PC-9 (cell line): ENCODE measurements at regions not wholly inside any gene's neighbourhood (a gene's known extent, or its start where the extent isn't known, plus 50 kb on each side); places are given as distances from the start of the nearest gene placed in this dataset.

ENCODE experiments used
- BruUV-seq: library from RNA; stranded (reverse); fragments of 400-500 nt; replicated peaks from 2 replicates; lab custom pipeline; 2021; lab: Mats Ljungman, UMichigan
- CTCF ChIA-PET: fragments of 300-600 bp; sonication (Branson Sonifier 250); formaldehyde crosslinking; loops from one replicate; lab custom pipeline; 2022; ENCODE audit warnings: antibody characterized with exemption; lab: Charles Lee
- POLR2A ChIA-PET: fragments of 300-600 bp; sonication (Branson Sonifier 250); formaldehyde crosslinking; loops from one replicate; lab custom pipeline; 2022; ENCODE audit warnings: antibody characterized with exemption; ENCODE audit not compliant: unreplicated experiment; lab: Charles Lee
- DNase-seq, 2 experiments: peaks; one replicate each; pipeline versions ENCODE4 v3.0.0 to v3.0.0-alpha.2; 2015 to 2022; ENCODE audit warnings: mixed read lengths in 1 of 2
- H2AFZ ChIP-seq: fragments of 200-600 bp; sonication (generic); 2 replicates; pipeline ENCODE4 v1.8.1; 2017; ENCODE audit warnings: antibody characterized with exemption
- H3F3A ChIP-seq: fragments of 200-600 bp; sonication (generic); 2 replicates; pipeline ENCODE4 v1.8.1; 2017; ENCODE audit warnings: antibody characterized with exemption, mild to moderate bottlenecking, low read depth; ENCODE audit not compliant: insufficient read depth
- H3K27ac ChIP-seq: fragments of 200-600 bp; sonication (generic); 2 replicates; pipeline ENCODE4 v1.6.1; 2016; ENCODE audit warnings: mixed run types
- H3K27me3 ChIP-seq: fragments of 200-600 bp; sonication (generic); 2 replicates; pipeline ENCODE4 v1.6.1; 2016; ENCODE audit warnings: low read depth, mixed run types; ENCODE audit not compliant: insufficient read depth
- H3K36me3 ChIP-seq: fragments of 200-600 bp; sonication (generic); 2 replicates; pipeline ENCODE4 v1.6.1; 2016; ENCODE audit warnings: low read depth, mixed run types
- H3K4me1 ChIP-seq: fragments of 200-600 bp; sonication (generic); replicated peaks from 2 replicates; pipeline ENCODE4 v1.6.1; 2016; ENCODE audit warnings: mixed run types; ENCODE audit not compliant: insufficient read depth
- H3K4me2 ChIP-seq: fragments of 200-600 bp; sonication (generic); 2 replicates; pipeline ENCODE4 v1.6.1; 2017; ENCODE audit warnings: mixed run types
- H3K4me3 ChIP-seq: fragments of 200-600 bp; sonication (generic); 2 replicates; pipeline ENCODE4 v1.6.1; 2016; ENCODE audit warnings: mixed run types
- H3K79me2 ChIP-seq: fragments of 200-600 bp; sonication (generic); 2 replicates; pipeline ENCODE4 v1.6.1; 2017; ENCODE audit warnings: low read depth, mixed run types
- H3K9me2 ChIP-seq: fragments of 200-600 bp; sonication (generic); 2 replicates; pipeline ENCODE4 v1.8.1; 2017; ENCODE audit warnings: mild to moderate bottlenecking; ENCODE audit not compliant: insufficient read depth
- H3K9me3 ChIP-seq: fragments of 200-600 bp; sonication (generic); 2 replicates; pipeline ENCODE4 v1.8.1; 2016; ENCODE audit warnings: low read depth; ENCODE audit not compliant: insufficient read depth
- H4K20me1 ChIP-seq: fragments of 200-600 bp; sonication (generic); 2 replicates; pipeline ENCODE4 v1.8.1; 2017; ENCODE audit not compliant: insufficient read depth
- EZH2 ChIP-seq: fragments of 200-600 bp; sonication (generic); IDR thresholded peaks from 2 replicates; pipeline ENCODE4 v1.8.0; 2017; ENCODE audit warnings: antibody characterized with exemption, low read depth
- intact Hi-C: fragments of 100-400 bp; cut with micrococcal nuclease; formaldehyde crosslinking; loops from one replicate; pipeline ENCODE4 v1.10.0; 2022; ENCODE audit not compliant: unreplicated experiment
- TF ChIP-seq, protein P1 (sequence below): fragments of 200-600 bp; sonication (generic); conservative IDR thresholded peaks from 2 replicates; pipeline ENCODE4 v1.6.1; 2017; ENCODE audit warnings: mixed run types, antibody characterized with exemption, mild to moderate bottlenecking, moderate library complexity

DNA sequence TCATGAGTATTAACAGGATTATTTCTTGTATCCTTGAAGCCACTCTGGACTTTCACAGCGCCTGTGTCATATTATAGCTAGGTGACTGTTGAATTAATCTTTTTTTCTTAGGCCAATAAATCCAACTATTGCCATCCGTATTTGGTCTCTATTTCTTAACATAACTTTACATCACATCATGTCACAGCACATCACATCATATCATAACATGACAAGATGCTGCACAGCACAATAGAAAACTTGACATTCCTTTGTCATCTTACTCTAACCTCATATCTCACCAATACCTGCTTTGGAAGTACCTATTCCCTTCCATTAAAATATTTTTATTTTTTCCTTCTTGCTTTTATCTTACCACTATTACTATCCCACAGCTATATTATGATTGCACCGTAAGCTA is 1480.8 kb downstream of the TECRL start:
- CTCF ChIA-PET = no interaction called here
- Histone ChIP-seq H3K9me3 (no peaks in the 10 kb centered on the region), H3K4me1 (no peaks in the 10 kb centered on the region), H3K79me2 (no peaks in the 10 kb centered on the region), H3K36me3 (no peaks in the 10 kb centered on the region), H2AFZ (no peak overlapping the region), H3F3A (no peaks in the 10 kb centered on the region), H3K4me2 (no peak overlapping the region), H3K4me3 (no peak overlapping the region), H4K20me1 (no peaks in the 10 kb centered on the region), H3K27me3 (no peaks in the 10 kb centered on the region), H3K27ac (no peak overlapping the region), H3K9me2 (no peaks in the 10 kb centered on the region)
- TF ChIP-seq, protein P1, sequence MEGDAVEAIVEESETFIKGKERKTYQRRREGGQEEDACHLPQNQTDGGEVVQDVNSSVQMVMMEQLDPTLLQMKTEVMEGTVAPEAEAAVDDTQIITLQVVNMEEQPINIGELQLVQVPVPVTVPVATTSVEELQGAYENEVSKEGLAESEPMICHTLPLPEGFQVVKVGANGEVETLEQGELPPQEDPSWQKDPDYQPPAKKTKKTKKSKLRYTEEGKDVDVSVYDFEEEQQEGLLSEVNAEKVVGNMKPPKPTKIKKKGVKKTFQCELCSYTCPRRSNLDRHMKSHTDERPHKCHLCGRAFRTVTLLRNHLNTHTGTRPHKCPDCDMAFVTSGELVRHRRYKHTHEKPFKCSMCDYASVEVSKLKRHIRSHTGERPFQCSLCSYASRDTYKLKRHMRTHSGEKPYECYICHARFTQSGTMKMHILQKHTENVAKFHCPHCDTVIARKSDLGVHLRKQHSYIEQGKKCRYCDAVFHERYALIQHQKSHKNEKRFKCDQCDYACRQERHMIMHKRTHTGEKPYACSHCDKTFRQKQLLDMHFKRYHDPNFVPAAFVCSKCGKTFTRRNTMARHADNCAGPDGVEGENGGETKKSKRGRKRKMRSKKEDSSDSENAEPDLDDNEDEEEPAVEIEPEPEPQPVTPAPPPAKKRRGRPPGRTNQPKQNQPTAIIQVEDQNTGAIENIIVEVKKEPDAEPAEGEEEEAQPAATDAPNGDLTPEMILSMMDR = no peak
- no peak for TF ChIP-seq EZH2
- POLR2A ChIA-PET = no interaction called here
- intact Hi-C loops = no loop called here
- no TSS peak for BruUV-seq
- no peak for DNase-seq

DNA sequence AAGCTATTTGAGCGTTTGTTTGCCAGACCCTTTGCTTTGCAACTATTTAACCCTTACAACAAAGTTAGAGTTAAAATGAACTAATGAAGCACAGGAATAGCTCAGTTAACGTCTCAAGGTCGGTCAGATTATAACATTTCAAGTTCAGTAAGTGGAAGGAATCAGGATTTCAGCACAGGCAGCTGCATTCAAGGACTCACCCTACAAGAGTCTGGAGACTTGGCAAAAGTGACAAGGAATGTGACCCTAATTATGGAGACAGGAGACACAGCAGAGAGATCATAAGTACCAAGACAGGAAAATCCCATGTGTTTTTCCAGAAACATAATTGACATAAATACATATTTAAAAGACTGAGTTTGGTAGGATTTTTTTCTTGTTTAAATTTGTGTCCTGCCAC is 1481.7 kb downstream of the TECRL start:
- CTCF ChIA-PET = no interaction called here
- no peaks in the 10 kb centered on the region for H3K9me3 ChIP-seq

DNA sequence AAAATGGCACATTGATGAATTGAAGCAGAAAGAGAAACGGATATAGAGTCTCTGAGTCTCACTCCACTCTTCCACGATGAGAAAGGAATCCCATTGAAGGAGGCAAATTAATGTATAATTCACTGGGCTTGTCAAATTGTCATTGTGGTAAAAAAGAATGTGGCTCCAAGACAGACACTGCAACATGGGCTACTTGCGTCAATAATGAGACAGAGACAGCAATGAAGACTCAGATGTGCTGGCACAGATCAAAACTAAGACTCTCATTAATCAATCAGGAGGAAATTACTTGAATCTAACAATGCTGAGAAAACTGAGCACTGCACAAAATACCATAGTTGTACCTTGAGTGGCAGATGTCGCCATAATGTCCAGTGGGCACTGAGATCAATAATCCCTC is 1485.5 kb downstream of the TECRL start:
- Histone ChIP-seq H3F3A (no peaks in the 10 kb centered on the region), H4K20me1 (no peaks in the 10 kb centered on the region), H3K4me2 (no peak overlapping the region), H3K79me2 (no peaks in the 10 kb centered on the region), H3K4me3 (no peak overlapping the region), H3K36me3 (no peaks in the 10 kb centered on the region), H2AFZ (no peak overlapping the region), H3K9me3 (no peaks in the 10 kb centered on the region), H3K9me2 (no peaks in the 10 kb centered on the region), H3K27ac (no peak overlapping the region), H3K4me1 (no peaks in the 10 kb centered on the region), H3K27me3 (no peaks in the 10 kb centered on the region)
- POLR2A ChIA-PET = no interaction called here
- DNase-seq = no peak
- TF ChIP-seq EZH2 = no peak
- TF ChIP-seq, protein P1 = no peak
- BruUV-seq = no TSS peak
- intact Hi-C loops = no loop called here
- CTCF ChIA-PET = no interaction called here

More for the DNA sequence above, 1481.7 kb downstream of the TECRL start:
- H3K36me3 ChIP-seq = no peaks in the 10 kb centered on the region
- POLR2A ChIA-PET = no interaction called here
- no peak overlapping the region for H2AFZ ChIP-seq
- no peaks in the 10 kb centered on the region for H3K79me2 ChIP-seq
- no peak overlapping the region for H3K27ac ChIP-seq
- no peaks in the 10 kb centered on the region for H3K9me2 ChIP-seq
- BruUV-seq = no TSS peak
- H3K4me3 ChIP-seq = no peak overlapping the region
- peak in 1 of 2 experiments; percentile 33 for DNase-seq
- intact Hi-C loops = no loop called here
- no peaks in the 10 kb centered on the region for H3K27me3 ChIP-seq
- H3F3A ChIP-seq = no peaks in the 10 kb centered on the region
- no peaks in the 10 kb centered on the region for H3K4me1 ChIP-seq
- no peaks in the 10 kb centered on the region for H4K20me1 ChIP-seq
- no peak overlapping the region for H3K4me2 ChIP-seq
- no peak for TF ChIP-seq EZH2
- TF ChIP-seq, protein P1 = no peak
